ENCODE measurements at regions not wholly inside any gene's neighbourhood (a gene's known extent, or its start where the extent isn't known, plus 50 kb on each side); places are given as distances from the start of the nearest gene placed in this dataset.

GRCh38 chr7:124168616-124169015 is 135.7 kb upstream of the TMEM229A start:
- Histone ChIP-seq H3K4me1 (ENCODE audit: control insufficient read depth, insufficient read depth, low read length, poor library complexity, severe bottlenecking) (no peaks in the 10 kb centered on the region), H3K4me3 (ENCODE audit: insufficient read depth, low read depth, low read length, poor library complexity, severe bottlenecking) (no peak overlapping the region), H3K9me3 (ENCODE audit: control insufficient read depth, low read length) (peaks cover 2% of the 10 kb centered on the region), H3K27me3 (replicated peaks; ENCODE audit: control insufficient read depth, insufficient read depth, low read length, poor library complexity, severe bottlenecking) (no peaks in the 10 kb centered on the region), H3K36me3 (ENCODE audit: control insufficient read depth, insufficient read depth, low read length) (no peaks in the 10 kb centered on the region), H3K27ac (ENCODE audit: insufficient read depth, low read length, poor library complexity, severe bottlenecking) (no peak overlapping the region)
- DNase-seq: no peak

GRCh38 chr7:124162667-124163066 is 129.8 kb upstream of the TMEM229A start:
- no peak for DNase-seq
- Histone ChIP-seq H3K9me3 (ENCODE audit: control insufficient read depth, low read length) (peaks cover 4% of the 10 kb centered on the region), H3K27me3 (replicated peaks; ENCODE audit: control insufficient read depth, insufficient read depth, low read length, poor library complexity, severe bottlenecking) (no peaks in the 10 kb centered on the region), H3K4me3 (ENCODE audit: insufficient read depth, low read depth, low read length, poor library complexity, severe bottlenecking) (no peak overlapping the region), H3K27ac (ENCODE audit: insufficient read depth, low read length, poor library complexity, severe bottlenecking) (no peak overlapping the region), H3K36me3 (ENCODE audit: control insufficient read depth, insufficient read depth, low read length) (no peaks in the 10 kb centered on the region), H3K4me1 (ENCODE audit: control insufficient read depth, insufficient read depth, low read length, poor library complexity, severe bottlenecking) (no peaks in the 10 kb centered on the region)

DNA sequence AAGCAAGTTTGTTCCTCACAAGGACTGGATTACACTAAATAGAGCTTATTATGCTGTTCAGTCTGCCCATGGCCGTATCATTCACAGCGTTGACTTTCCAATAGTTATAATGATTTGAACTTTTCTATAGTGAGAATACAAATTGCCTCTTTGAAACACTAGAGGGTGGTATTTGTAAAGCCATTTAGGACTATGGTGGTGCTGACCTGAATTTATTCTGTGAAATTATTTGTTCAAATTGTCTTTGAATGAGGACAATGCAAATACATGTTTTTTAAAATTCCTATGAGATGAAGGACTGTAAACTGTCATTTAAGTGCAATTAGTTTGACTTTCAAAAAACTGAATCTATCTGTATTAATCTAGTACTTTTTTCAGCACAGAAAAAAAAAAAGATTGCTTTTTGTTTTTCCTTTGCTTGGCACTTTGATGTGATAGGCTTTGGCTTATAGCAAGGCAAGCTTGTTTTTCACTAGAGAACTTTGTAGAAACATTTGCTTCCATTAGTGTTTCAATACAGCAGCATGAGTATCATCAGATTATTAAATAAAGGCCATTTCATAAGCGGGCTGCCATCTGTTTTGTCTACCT is 122.7 kb upstream of the TMEM229A start:
- no peaks in the 10 kb centered on the region for H3K36me3 ChIP-seq (ENCODE audit: control insufficient read depth, insufficient read depth, low read length)
- DNase-seq: no peak
- H3K4me3 ChIP-seq (ENCODE audit: insufficient read depth, low read depth, low read length, poor library complexity, severe bottlenecking): no peak overlapping the region
- H3K27ac ChIP-seq (ENCODE audit: insufficient read depth, low read length, poor library complexity, severe bottlenecking): no peak overlapping the region
- H3K4me1 ChIP-seq (ENCODE audit: control insufficient read depth, insufficient read depth, low read length, poor library complexity, severe bottlenecking): no peaks in the 10 kb centered on the region
- no peaks in the 10 kb centered on the region for H3K9me3 ChIP-seq (ENCODE audit: control insufficient read depth, low read length)
- no peaks in the 10 kb centered on the region for H3K27me3 ChIP-seq (replicated peaks; ENCODE audit: control insufficient read depth, insufficient read depth, low read length, poor library complexity, severe bottlenecking)

GRCh38 chr7:124152859-124153692 is 120.2 kb upstream of the TMEM229A start:
- DNase-seq: no peak

GRCh38 chr7:124137664-124138063 is 104.8 kb upstream of the TMEM229A start:
- Histone ChIP-seq H3K4me1 (ENCODE audit: control insufficient read depth, insufficient read depth, low read length, poor library complexity, severe bottlenecking) (no peaks in the 10 kb centered on the region), H3K4me3 (ENCODE audit: insufficient read depth, low read depth, low read length, poor library complexity, severe bottlenecking) (no peak overlapping the region), H3K27ac (ENCODE audit: insufficient read depth, low read length, poor library complexity, severe bottlenecking) (no peak overlapping the region), H3K36me3 (ENCODE audit: control insufficient read depth, insufficient read depth, low read length) (no peaks in the 10 kb centered on the region), H3K9me3 (ENCODE audit: control insufficient read depth, low read length) (peaks cover 4% of the 10 kb centered on the region), H3K27me3 (replicated peaks; ENCODE audit: control insufficient read depth, insufficient read depth, low read length, poor library complexity, severe bottlenecking) (no peaks in the 10 kb centered on the region)
- no peak for DNase-seq

More at GRCh38 chr7:124152859-124153692, 120.2 kb upstream of the TMEM229A start:
- no peak overlapping the region for H3K27ac ChIP-seq (ENCODE audit: insufficient read depth, low read length, poor library complexity, severe bottlenecking)
- H3K27me3 ChIP-seq (replicated peaks; ENCODE audit: control insufficient read depth, insufficient read depth, low read length, poor library complexity, severe bottlenecking): no peaks in the 10 kb centered on the region
- no peak overlapping the region for H3K4me3 ChIP-seq (ENCODE audit: insufficient read depth, low read depth, low read length, poor library complexity, severe bottlenecking)
- H3K9me3 ChIP-seq (ENCODE audit: control insufficient read depth, low read length): no peaks in the 10 kb centered on the region
- no peaks in the 10 kb centered on the region for H3K36me3 ChIP-seq (ENCODE audit: control insufficient read depth, insufficient read depth, low read length)
- no peaks in the 10 kb centered on the region for H3K4me1 ChIP-seq (ENCODE audit: control insufficient read depth, insufficient read depth, low read length, poor library complexity, severe bottlenecking)

GRCh38 chr7:124124201-124124600 is 91.3 kb upstream of the TMEM229A start:
- Histone ChIP-seq H3K27me3 (replicated peaks; ENCODE audit: control insufficient read depth, insufficient read depth, low read length, poor library complexity, severe bottlenecking) (no peaks in the 10 kb centered on the region), H3K36me3 (ENCODE audit: control insufficient read depth, insufficient read depth, low read length) (no peaks in the 10 kb centered on the region), H3K4me1 (ENCODE audit: control insufficient read depth, insufficient read depth, low read length, poor library complexity, severe bottlenecking) (no peaks in the 10 kb centered on the region), H3K9me3 (ENCODE audit: control insufficient read depth, low read length) (no peaks in the 10 kb centered on the region), H3K4me3 (ENCODE audit: insufficient read depth, low read depth, low read length, poor library complexity, severe bottlenecking) (no peak overlapping the region), H3K27ac (ENCODE audit: insufficient read depth, low read length, poor library complexity, severe bottlenecking) (no peak overlapping the region)
- no peak for DNase-seq

DNA sequence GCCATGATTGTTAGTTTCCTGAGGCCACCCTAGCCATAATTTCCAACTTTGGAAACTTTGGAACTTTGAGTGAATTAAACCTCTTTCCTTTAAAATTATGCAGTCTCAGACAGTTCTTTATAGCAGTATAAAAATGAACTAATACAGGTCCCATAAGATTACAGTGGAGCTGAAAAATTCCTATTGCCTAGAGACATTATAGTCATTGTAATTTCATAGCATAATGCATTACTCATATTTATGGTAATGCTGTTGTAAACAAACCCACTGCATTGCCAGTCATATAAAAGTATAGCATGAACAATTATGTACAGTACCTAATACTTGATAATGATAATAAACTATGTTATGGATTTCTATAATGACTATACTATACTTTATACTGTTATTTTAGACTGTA is 88.0 kb upstream of the TMEM229A start:
- Histone ChIP-seq H3K36me3 (ENCODE audit: control insufficient read depth, insufficient read depth, low read length) (no peaks in the 10 kb centered on the region), H3K4me3 (ENCODE audit: insufficient read depth, low read depth, low read length, poor library complexity, severe bottlenecking) (no peak overlapping the region), H3K4me1 (ENCODE audit: control insufficient read depth, insufficient read depth, low read length, poor library complexity, severe bottlenecking) (no peaks in the 10 kb centered on the region), H3K27me3 (replicated peaks; ENCODE audit: control insufficient read depth, insufficient read depth, low read length, poor library complexity, severe bottlenecking) (no peaks in the 10 kb centered on the region), H3K27ac (ENCODE audit: insufficient read depth, low read length, poor library complexity, severe bottlenecking) (no peak overlapping the region), H3K9me3 (ENCODE audit: control insufficient read depth, low read length) (no peaks in the 10 kb centered on the region)
- DNase-seq: no peak

DNA sequence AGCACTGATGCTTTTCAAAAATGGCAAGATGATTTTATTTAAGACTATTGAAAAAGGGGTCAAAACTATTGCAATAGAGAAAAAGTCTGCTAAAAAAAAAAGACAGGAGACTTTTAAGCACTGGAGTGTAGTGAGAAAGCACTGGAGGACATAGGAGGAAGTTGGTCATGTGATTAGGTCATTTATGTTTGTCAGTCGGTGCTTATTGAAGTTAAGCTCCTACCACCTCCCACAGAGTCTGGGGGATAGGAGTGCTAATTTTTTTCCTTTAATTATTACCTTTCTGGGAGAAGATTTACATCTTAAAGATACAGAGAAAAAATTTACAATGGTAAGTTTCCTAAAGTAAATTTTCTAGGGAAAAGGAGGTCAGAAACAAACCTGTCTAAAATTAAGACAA is 80.2 kb upstream of the TMEM229A start:
- Histone ChIP-seq H3K27me3 (replicated peaks; ENCODE audit: control insufficient read depth, insufficient read depth, low read length, poor library complexity, severe bottlenecking) (no peaks in the 10 kb centered on the region), H3K36me3 (ENCODE audit: control insufficient read depth, insufficient read depth, low read length) (no peaks in the 10 kb centered on the region)
- no peak for DNase-seq

DNA sequence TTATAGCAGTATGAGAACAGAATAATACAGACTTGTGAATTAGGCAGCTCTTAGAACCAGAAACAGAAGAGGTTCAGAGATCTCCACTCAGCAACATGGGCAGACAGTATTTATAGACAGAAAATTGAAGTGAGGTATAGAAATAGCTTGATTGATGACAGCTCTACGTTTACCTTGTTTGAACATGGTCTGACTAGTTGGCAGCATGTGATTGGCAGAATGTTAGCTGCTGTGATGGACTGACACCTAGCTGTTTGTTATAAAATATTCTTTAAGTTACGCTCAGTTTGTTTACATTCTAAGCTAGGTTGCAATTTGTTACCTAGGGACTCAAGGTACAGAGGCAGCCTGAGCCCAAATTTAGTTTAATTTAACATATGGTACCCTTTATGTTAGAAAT is 73.7 kb upstream of the TMEM229A start:
- H3K4me1 ChIP-seq (ENCODE audit: control insufficient read depth, insufficient read depth, low read length, poor library complexity, severe bottlenecking): no peaks in the 10 kb centered on the region
- H3K36me3 ChIP-seq (ENCODE audit: control insufficient read depth, insufficient read depth, low read length): no peaks in the 10 kb centered on the region
- H3K27me3 ChIP-seq (replicated peaks; ENCODE audit: control insufficient read depth, insufficient read depth, low read length, poor library complexity, severe bottlenecking): no peaks in the 10 kb centered on the region
- H3K4me3 ChIP-seq (ENCODE audit: insufficient read depth, low read depth, low read length, poor library complexity, severe bottlenecking): no peak overlapping the region
- no peaks in the 10 kb centered on the region for H3K9me3 ChIP-seq (ENCODE audit: control insufficient read depth, low read length)
- DNase-seq: no peak
- no peak overlapping the region for H3K27ac ChIP-seq (ENCODE audit: insufficient read depth, low read length, poor library complexity, severe bottlenecking)

More for the DNA sequence above, 80.2 kb upstream of the TMEM229A start:
- Histone ChIP-seq H3K4me3 (ENCODE audit: insufficient read depth, low read depth, low read length, poor library complexity, severe bottlenecking) (no peak overlapping the region), H3K9me3 (ENCODE audit: control insufficient read depth, low read length) (no peaks in the 10 kb centered on the region), H3K27ac (ENCODE audit: insufficient read depth, low read length, poor library complexity, severe bottlenecking) (no peak overlapping the region), H3K4me1 (ENCODE audit: control insufficient read depth, insufficient read depth, low read length, poor library complexity, severe bottlenecking) (no peaks in the 10 kb centered on the region)

- H3K9me3 ChIP-seq (ENCODE audit: control insufficient read depth, low read length): no peaks in the 10 kb centered on the region
- H3K4me3 ChIP-seq (ENCODE audit: insufficient read depth, low read depth, low read length, poor library complexity, severe bottlenecking): no peak overlapping the region
- H3K27ac ChIP-seq (ENCODE audit: insufficient read depth, low read length, poor library complexity, severe bottlenecking): no peak overlapping the region
- H3K4me1 ChIP-seq (ENCODE audit: control insufficient read depth, insufficient read depth, low read length, poor library complexity, severe bottlenecking): no peaks in the 10 kb centered on the region
- DNase-seq: no peak
- no peaks in the 10 kb centered on the region for H3K27me3 ChIP-seq (replicated peaks; ENCODE audit: control insufficient read depth, insufficient read depth, low read length, poor library complexity, severe bottlenecking)
- no peaks in the 10 kb centered on the region for H3K36me3 ChIP-seq (ENCODE audit: control insufficient read depth, insufficient read depth, low read length)
These were observed 68.4 kb upstream of the TMEM229A start for GRCh38 chr7:124101173-124101768.
